ENCODE measurements at regions not wholly inside any gene's neighbourhood (a gene's known extent, or its start where the extent isn't known, plus 50 kb on each side); places are given as distances from the start of the nearest gene placed in this dataset.

DNA sequence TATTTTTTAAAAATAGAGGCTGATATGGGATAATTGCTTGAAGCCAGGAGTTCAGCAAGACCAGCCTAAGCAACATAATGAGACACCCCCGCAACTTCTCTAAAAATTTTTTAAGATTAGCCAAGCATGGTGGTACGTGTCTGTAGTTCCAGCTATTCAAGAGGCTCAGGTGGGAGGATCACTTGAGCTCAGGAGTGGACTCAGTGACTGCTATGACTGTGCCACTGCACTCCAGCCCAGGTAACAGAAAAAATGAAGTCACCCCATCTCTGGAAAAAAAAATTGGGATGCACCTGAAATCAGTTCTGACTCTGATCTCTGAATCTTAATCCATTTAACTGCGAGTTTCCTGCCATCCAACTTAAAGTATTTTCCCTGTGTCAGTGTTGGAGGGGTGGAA is 124.2 kb downstream of the MRPS6 start:
- Histone ChIP-seq H3K27ac (no peak overlapping the region), H3K4me1 (ENCODE audit: insufficient read depth) (peaks cover 23% of the 10 kb centered on the region), H3K4me3 (no peak overlapping the region), H4K20me1 (ENCODE audit: insufficient read depth, poor library complexity, severe bottlenecking) (no peaks in the 10 kb centered on the region), H3K4me2 (no peak overlapping the region), H3K9me2 (replicated peaks; ENCODE audit: insufficient read depth) (no peaks in the 10 kb centered on the region), H3K36me3 (replicated peaks; ENCODE audit: insufficient read depth, low read depth) (no peaks in the 10 kb centered on the region), H3K9me3 (ENCODE audit: low read depth) (no peaks in the 10 kb centered on the region), H2AFZ (no peak overlapping the region), H3K79me2 (no peaks in the 10 kb centered on the region), H3K27me3 (no peaks in the 10 kb centered on the region)
- DNase-seq (ENCODE audit: low spot score): no peak
- 91% methylated on average over 3 of the region's 3 CpGs for WGBS (ENCODE audit: low lambda C conversion rate, missing lambda C conversion rate)
- TF ChIP-seq EZH2phosphoT487 (IDR thresholded peaks at IDR 0.05; ENCODE audit: low read depth, severe bottlenecking, unreplicated experiment) (no peak), EZH2 (IDR thresholded peaks at IDR 0.05; ENCODE audit: borderline replicate concordance) (no peak)

- no peaks in the 10 kb centered on the region for H3K9me3 ChIP-seq (ENCODE audit: low read depth)
- no peaks in the 10 kb centered on the region for H3K36me3 ChIP-seq (replicated peaks; ENCODE audit: insufficient read depth, low read depth)
- no peaks in the 10 kb centered on the region for H3K27me3 ChIP-seq
- peaks cover 32% of the 10 kb centered on the region for H3K4me1 ChIP-seq (ENCODE audit: insufficient read depth)
- H2AFZ ChIP-seq: no peak overlapping the region
- H3K79me2 ChIP-seq: no peaks in the 10 kb centered on the region
- H3K9me2 ChIP-seq (replicated peaks; ENCODE audit: insufficient read depth): no peaks in the 10 kb centered on the region
- 74% methylated on average over 16 of the region's 16 CpGs for WGBS (ENCODE audit: low lambda C conversion rate, missing lambda C conversion rate)
- H3K4me2 ChIP-seq: no peak overlapping the region
- no peak overlapping the region for H3K27ac ChIP-seq
- no peak for DNase-seq (ENCODE audit: low spot score)
- no peak overlapping the region for H3K4me3 ChIP-seq
- no peaks in the 10 kb centered on the region for H4K20me1 ChIP-seq (ENCODE audit: insufficient read depth, poor library complexity, severe bottlenecking)
- no peak for TF ChIP-seq EZH2 (IDR thresholded peaks at IDR 0.05; ENCODE audit: borderline replicate concordance)
- no peak for TF ChIP-seq EZH2phosphoT487 (IDR thresholded peaks at IDR 0.05; ENCODE audit: low read depth, severe bottlenecking, unreplicated experiment)
- TF ChIP-seq, protein P1, sequence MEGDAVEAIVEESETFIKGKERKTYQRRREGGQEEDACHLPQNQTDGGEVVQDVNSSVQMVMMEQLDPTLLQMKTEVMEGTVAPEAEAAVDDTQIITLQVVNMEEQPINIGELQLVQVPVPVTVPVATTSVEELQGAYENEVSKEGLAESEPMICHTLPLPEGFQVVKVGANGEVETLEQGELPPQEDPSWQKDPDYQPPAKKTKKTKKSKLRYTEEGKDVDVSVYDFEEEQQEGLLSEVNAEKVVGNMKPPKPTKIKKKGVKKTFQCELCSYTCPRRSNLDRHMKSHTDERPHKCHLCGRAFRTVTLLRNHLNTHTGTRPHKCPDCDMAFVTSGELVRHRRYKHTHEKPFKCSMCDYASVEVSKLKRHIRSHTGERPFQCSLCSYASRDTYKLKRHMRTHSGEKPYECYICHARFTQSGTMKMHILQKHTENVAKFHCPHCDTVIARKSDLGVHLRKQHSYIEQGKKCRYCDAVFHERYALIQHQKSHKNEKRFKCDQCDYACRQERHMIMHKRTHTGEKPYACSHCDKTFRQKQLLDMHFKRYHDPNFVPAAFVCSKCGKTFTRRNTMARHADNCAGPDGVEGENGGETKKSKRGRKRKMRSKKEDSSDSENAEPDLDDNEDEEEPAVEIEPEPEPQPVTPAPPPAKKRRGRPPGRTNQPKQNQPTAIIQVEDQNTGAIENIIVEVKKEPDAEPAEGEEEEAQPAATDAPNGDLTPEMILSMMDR (IDR thresholded peaks at IDR 0.05; ENCODE audit: poor library complexity): no peak
Measured at GRCh38 chr21:34198231-34199120, 125.1 kb downstream of the MRPS6 start.

DNA sequence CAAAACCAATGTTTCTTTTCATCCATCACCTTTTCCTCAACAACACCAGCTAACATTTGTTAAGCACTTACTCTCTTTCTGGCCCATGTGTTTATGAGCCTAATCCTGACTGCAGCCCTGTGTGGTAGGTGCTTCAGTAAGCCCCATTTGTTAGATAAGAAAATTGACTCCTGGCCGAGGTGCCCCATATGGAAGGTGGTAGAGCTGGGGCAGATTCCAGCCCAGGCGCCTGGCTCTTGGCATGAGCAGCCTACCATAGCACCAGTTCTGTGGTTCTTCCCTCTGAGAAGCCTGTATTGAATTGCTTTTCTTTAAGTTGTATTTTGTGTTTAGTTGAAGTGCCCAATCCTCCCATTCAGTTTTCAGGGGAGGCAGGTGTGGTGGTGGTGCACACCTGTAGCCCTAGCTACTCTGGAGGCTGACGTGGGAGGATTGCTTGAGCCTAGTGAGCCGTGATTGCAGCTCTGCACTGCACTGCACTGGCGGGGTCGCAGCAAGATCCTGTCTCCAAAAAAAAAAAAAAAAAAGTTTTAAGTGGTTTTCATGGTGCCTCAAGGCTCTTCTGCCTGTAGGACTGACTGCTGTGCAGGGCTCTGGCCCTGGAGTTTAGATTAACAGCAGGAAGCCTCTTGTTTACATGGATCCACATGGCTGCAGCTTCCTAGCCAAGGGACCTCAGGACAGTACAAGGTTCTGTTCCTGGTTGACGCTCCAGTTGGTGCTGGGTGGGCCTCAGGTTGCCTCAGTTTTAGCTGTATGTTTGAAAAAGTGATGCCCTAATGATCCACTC is 125.9 kb downstream of the MRPS6 start:
- 52% methylated on average over 7 of the region's 7 CpGs for WGBS (ENCODE audit: low lambda C conversion rate, missing lambda C conversion rate)
- Histone ChIP-seq H4K20me1 (ENCODE audit: insufficient read depth, poor library complexity, severe bottlenecking) (no peaks in the 10 kb centered on the region), H3K9me2 (replicated peaks; ENCODE audit: insufficient read depth) (no peaks in the 10 kb centered on the region), H3K4me1 (ENCODE audit: insufficient read depth) (peaks cover 40% of the 10 kb centered on the region), H3K4me3 (no peak overlapping the region), H3K27ac (no peak overlapping the region), H3K27me3 (no peaks in the 10 kb centered on the region), H3K9me3 (ENCODE audit: low read depth) (no peaks in the 10 kb centered on the region), H3K4me2 (no peak overlapping the region), H3K36me3 (replicated peaks; ENCODE audit: insufficient read depth, low read depth) (no peaks in the 10 kb centered on the region), H2AFZ (no peak overlapping the region), H3K79me2 (no peaks in the 10 kb centered on the region)
- TF ChIP-seq, protein P1 (IDR thresholded peaks at IDR 0.05; ENCODE audit: poor library complexity): no peak
- TF ChIP-seq EZH2 (IDR thresholded peaks at IDR 0.05; ENCODE audit: borderline replicate concordance) (no peak), EZH2phosphoT487 (IDR thresholded peaks at IDR 0.05; ENCODE audit: low read depth, severe bottlenecking, unreplicated experiment) (no peak)
- no peak for DNase-seq (ENCODE audit: low spot score)

Measured in hepatocyte (in vitro differentiated cells).